ENCODE measurements at regions not wholly inside any gene's neighbourhood (a gene's known extent, or its start where the extent isn't known, plus 50 kb on each side); places are given as distances from the start of the nearest gene placed in this dataset.

DNA sequence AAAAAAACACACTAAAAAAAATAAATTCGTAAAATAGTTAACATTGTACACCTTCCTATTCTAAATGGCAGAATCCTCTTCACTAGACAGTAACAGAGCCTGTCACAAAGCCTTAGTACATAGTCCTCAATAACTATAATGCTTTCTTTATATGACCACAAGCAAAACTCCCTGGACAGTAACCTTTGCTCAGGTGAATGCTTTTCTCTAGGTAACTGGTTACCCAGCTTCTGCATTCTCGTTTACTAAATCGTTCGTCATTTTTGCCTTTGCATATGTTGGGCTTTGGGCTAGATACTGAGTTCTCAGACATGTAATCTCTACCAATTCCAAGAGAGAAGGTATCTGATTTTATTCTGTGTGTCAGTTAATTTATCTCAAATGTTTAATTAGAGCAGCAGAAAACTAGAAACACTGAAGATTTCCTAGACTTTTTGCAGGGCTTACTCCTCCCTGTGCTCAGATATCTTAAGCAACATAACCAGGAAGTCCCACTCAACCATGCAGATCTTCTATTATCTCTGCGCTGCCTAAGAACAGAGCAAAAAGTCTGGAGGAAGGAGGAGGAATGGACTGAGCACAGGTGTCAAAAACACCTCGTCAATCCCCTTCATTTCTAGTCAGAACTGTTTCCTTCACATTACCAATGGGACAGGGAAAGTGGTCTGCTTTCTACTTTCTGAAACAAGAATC lies 247.7 kb downstream of the SOCS6 start:
- TF ChIP-seq, protein P1, sequence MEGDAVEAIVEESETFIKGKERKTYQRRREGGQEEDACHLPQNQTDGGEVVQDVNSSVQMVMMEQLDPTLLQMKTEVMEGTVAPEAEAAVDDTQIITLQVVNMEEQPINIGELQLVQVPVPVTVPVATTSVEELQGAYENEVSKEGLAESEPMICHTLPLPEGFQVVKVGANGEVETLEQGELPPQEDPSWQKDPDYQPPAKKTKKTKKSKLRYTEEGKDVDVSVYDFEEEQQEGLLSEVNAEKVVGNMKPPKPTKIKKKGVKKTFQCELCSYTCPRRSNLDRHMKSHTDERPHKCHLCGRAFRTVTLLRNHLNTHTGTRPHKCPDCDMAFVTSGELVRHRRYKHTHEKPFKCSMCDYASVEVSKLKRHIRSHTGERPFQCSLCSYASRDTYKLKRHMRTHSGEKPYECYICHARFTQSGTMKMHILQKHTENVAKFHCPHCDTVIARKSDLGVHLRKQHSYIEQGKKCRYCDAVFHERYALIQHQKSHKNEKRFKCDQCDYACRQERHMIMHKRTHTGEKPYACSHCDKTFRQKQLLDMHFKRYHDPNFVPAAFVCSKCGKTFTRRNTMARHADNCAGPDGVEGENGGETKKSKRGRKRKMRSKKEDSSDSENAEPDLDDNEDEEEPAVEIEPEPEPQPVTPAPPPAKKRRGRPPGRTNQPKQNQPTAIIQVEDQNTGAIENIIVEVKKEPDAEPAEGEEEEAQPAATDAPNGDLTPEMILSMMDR (conservative IDR thresholded peaks at IDR 0.05; ENCODE audit: low read depth, low read length): no peak
- TF ChIP-seq EZH2 (IDR thresholded peaks at IDR 0.05; ENCODE audit: borderline replicate concordance, low read depth, low read length, poor library complexity, severe bottlenecking): no peak

Measured in A673 (cell line).